ENCODE measurements at regions not wholly inside any gene's neighbourhood (a gene's known extent, or its start where the extent isn't known, plus 50 kb on each side); places are given as distances from the start of the nearest gene placed in this dataset.
"Not testable (repeated sequence)": the region's sequence is repeated elsewhere in the genome, so short reads cannot be mapped to it uniquely, and the experiment has no call there.

GRCh38 chr4:66016240-66016639 lies 346.0 kb upstream of the EPHA5 start:
- WGBS, 2 donors = 67 to 71% methylated on average over 1 of the region's 1 CpG
- no peak for ATAC-seq
- no peak overlapping the region for H3K27ac ChIP-seq
- TF ChIP-seq CTCF (IDR thresholded peaks at IDR 0.05) = no peak
- no peak for TF ChIP-seq POLR2A (IDR thresholded peaks at IDR 0.05)
- no peaks in the 10 kb centered on the region for H3K36me3 ChIP-seq (replicated peaks in 1 of 2; ENCODE audit: insufficient read depth in 1 of 2, low read depth in 2 of 2)
- H3K27me3 ChIP-seq = no peaks in the 10 kb centered on the region
- no peak for DNase-seq
- no peak overlapping the region for H3K4me3 ChIP-seq
- H3K9me3 ChIP-seq = peaks cover 0 to 20% (median 0%) of the 10 kb centered on the region in 3 donors
- intact Hi-C loops (cut with DNase I) = no loop called here
- H3K4me1 ChIP-seq = no peaks in the 10 kb centered on the region

DNA sequence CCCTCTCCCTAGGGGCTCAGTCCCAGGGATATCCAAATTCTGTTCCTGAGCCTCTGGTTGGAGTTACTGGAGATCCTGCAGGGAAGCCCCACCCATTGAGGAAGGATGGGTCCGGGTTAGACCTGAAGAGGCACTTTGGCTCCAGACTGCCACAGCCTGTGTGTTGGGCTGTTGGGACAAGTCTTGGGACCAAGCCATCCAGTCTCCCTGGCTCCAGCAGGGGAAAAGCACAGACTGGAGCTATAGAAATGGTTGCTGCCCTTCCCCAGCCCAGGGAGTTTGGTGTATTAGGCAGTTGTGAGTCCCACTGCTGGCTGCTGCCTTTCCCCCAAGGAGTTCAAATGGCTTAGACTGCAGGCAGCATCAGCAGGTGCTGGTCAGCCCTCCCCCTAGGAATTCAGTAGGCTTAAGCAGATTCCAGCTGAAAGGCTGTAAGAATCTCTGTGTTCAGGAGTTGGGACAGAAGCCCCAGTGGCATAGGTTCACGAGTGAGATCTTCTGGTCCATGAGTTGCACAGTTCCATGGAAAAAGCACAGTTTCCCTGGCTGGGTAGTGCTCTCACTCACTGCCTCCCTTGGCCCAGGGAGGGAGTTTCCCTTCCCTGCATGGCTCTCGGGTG lies 344.0 kb upstream of the EPHA5 start:
- Histone ChIP-seq H3K27ac (no peak overlapping the region), H3K4me1 (no peaks in the 10 kb centered on the region), H3K9me3 (peaks cover 0 to 20% (median 0%) of the 10 kb centered on the region in 3 donors), H3K27me3 (no peaks in the 10 kb centered on the region), H3K4me3 (no peak overlapping the region), H3K36me3 (replicated peaks in 1 of 2; ENCODE audit: insufficient read depth in 1 of 2, low read depth in 2 of 2) (no peaks in the 10 kb centered on the region)
- ATAC-seq = no peak
- WGBS, 2 donors = 15 to 33% methylated on average over 3 of the region's 3 CpGs
- TF ChIP-seq CTCF (IDR thresholded peaks at IDR 0.05) = no peak
- TF ChIP-seq POLR2A (IDR thresholded peaks at IDR 0.05) = no peak
- intact Hi-C loops (cut with DNase I) = no loop called here
- no peak for DNase-seq

GRCh38 chr4:66000510-66001117 lies 330.3 kb upstream of the EPHA5 start:
- intact Hi-C loops (cut with DNase I) = no loop called here
- H3K9me3 ChIP-seq = no peaks in the 10 kb centered on the region
- H3K27ac ChIP-seq = no peak overlapping the region
- DNase-seq = no peak
- H3K4me3 ChIP-seq = no peak overlapping the region
- no peaks in the 10 kb centered on the region for H3K36me3 ChIP-seq (replicated peaks in 1 of 2; ENCODE audit: insufficient read depth in 1 of 2, low read depth in 2 of 2)
- no peak for ATAC-seq
- no peaks in the 10 kb centered on the region for H3K4me1 ChIP-seq
- H3K27me3 ChIP-seq = no peaks in the 10 kb centered on the region
- TF ChIP-seq CTCF (IDR thresholded peaks at IDR 0.05) = no peak
- no peak for TF ChIP-seq POLR2A (IDR thresholded peaks at IDR 0.05)
- 40 to 59% methylated on average over 1 of the region's 1 CpG for WGBS, 2 donors

DNA sequence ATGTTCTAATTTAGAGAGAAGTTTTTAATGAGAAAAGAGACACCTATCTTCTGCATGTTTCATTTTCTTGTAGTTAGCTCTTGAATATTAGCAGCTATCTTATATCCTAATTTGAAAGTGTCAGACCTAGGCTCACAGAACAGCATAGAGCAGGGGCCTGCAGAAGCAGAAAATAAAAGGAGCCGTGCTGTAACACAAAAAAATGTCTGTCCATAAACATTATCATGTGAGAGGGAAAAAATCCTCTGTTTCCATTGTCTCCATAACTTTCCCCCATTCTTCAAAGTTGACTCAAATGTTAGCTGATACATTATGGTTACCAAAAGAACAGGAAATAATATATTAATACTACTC lies 329.2 kb upstream of the EPHA5 start:
- intact Hi-C loops (cut with DNase I) = no loop called here
- no peak for ATAC-seq
- H3K27ac ChIP-seq = no peak overlapping the region

GRCh38 chr4:65998807-65999517 lies 328.7 kb upstream of the EPHA5 start:
- H3K27ac ChIP-seq; H3K9me3 ChIP-seq; H3K4me3 ChIP-seq; H3K4me1 ChIP-seq; H3K27me3 ChIP-seq; H3K36me3 ChIP-seq (replicated peaks in 1 of 2; ENCODE audit: insufficient read depth in 1 of 2, low read depth in 2 of 2); ATAC-seq; intact Hi-C loops (cut with DNase I); DNase-seq: not testable (repeated sequence)
- WGBS, 2 donors = 75 to 82% methylated on average over 24 to 29 of the region's 29 CpGs

More for the DNA sequence above, 329.2 kb upstream of the EPHA5 start:
- Histone ChIP-seq H3K36me3 (replicated peaks in 1 of 2; ENCODE audit: insufficient read depth in 1 of 2, low read depth in 2 of 2) (no peaks in the 10 kb centered on the region), H3K9me3 (no peaks in the 10 kb centered on the region), H3K27me3 (no peaks in the 10 kb centered on the region), H3K4me3 (no peak overlapping the region), H3K4me1 (no peaks in the 10 kb centered on the region)
- no peak for DNase-seq
- no peak for TF ChIP-seq POLR2A (IDR thresholded peaks at IDR 0.05)
- TF ChIP-seq CTCF (IDR thresholded peaks at IDR 0.05) = no peak
- 83 to 90% methylated on average over 1 of the region's 1 CpG for WGBS, 2 donors
